PC-9 (cell line): ENCODE measurements at regions not wholly inside any gene's neighbourhood (a gene's known extent, or its start where the extent isn't known, plus 50 kb on each side); places are given as distances from the start of the nearest gene placed in this dataset.

Experiments
- EZH2 ChIP-seq: fragments of 200-600 bp; sonication (generic); IDR thresholded peaks from 2 replicates; pipeline ENCODE4 v1.8.0; 2017; ENCODE audit warnings: antibody characterized with exemption, low read depth
- TF ChIP-seq, protein P1 (sequence below): fragments of 200-600 bp; sonication (generic); conservative IDR thresholded peaks from 2 replicates; pipeline ENCODE4 v1.6.1; 2017; ENCODE audit warnings: mixed run types, antibody characterized with exemption, mild to moderate bottlenecking, moderate library complexity

DNA sequence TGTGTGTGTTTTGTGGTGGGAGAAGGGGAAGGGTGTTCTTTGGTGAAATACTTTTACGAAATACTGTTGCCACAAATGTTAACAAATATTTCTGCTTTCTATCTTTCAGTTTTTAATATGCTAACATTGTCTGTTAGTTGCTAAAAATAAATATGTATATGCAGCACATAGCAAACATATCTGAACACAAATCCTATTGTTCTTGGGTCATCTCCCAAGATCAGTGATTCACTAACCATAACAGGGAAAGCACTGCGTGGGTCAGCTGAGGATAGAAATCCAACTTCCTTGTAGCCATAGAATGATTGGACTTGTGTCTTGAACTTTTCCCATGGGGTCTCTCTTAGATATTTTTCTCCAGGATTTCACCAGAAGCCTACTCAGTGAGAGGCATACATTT lies 250.3 kb upstream of the FAM47A start:
- TF ChIP-seq, protein P1, sequence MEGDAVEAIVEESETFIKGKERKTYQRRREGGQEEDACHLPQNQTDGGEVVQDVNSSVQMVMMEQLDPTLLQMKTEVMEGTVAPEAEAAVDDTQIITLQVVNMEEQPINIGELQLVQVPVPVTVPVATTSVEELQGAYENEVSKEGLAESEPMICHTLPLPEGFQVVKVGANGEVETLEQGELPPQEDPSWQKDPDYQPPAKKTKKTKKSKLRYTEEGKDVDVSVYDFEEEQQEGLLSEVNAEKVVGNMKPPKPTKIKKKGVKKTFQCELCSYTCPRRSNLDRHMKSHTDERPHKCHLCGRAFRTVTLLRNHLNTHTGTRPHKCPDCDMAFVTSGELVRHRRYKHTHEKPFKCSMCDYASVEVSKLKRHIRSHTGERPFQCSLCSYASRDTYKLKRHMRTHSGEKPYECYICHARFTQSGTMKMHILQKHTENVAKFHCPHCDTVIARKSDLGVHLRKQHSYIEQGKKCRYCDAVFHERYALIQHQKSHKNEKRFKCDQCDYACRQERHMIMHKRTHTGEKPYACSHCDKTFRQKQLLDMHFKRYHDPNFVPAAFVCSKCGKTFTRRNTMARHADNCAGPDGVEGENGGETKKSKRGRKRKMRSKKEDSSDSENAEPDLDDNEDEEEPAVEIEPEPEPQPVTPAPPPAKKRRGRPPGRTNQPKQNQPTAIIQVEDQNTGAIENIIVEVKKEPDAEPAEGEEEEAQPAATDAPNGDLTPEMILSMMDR: no peak
- no peak for TF ChIP-seq EZH2
